Liver (tissue), 3 donors: ENCODE measurements at regions not wholly inside any gene's neighbourhood (a gene's known extent, or its start where the extent isn't known, plus 50 kb on each side); places are given as distances from the start of the nearest gene placed in this dataset.

ENCODE experiments used
- CTCF ChIP-seq: fragments of 150-350 bp; IDR thresholded peaks from 2 replicates; pipeline ENCODE4 v1.5.1; 2017; ENCODE audit warnings: improper control_type of control experiment, low read depth, low read length; ENCODE audit not compliant: missing input control
- FOXA2 ChIP-seq: IDR thresholded peaks from 2 replicates; pipeline ENCODE4 v1.6.1; 2016; ENCODE audit warnings: antibody characterized with exemption
- GABPA ChIP-seq, 2 donors: IDR thresholded peaks in 1 of 2; conservative IDR thresholded peaks in 1 of 2; 2 replicates each; pipeline ENCODE4 v1.6.1; 2016; ENCODE audit warnings: antibody characterized with exemption in 2 of 2, mild to moderate bottlenecking in 1 of 2, moderate library complexity in 1 of 2
- MAX ChIP-seq: IDR thresholded peaks from 2 replicates; pipeline ENCODE4 v1.6.1; 2016; ENCODE audit warnings: antibody characterized with exemption
- RAD21 ChIP-seq, 2 donors: IDR thresholded peaks; 2 replicates each; pipeline ENCODE4 v1.6.1; 2016; ENCODE audit warnings: antibody characterized with exemption in 2 of 2, mild to moderate bottlenecking in 2 of 2
- RXRA ChIP-seq, 2 donors: IDR thresholded peaks; 2 replicates each; pipeline ENCODE4 v1.6.1; 2017 to 2018; ENCODE audit warnings: antibody characterized with exemption in 2 of 2, mild to moderate bottlenecking in 1 of 2
- SP1 ChIP-seq: IDR thresholded peaks from 2 replicates; pipeline ENCODE4 v1.6.1; 2018; ENCODE audit warnings: antibody characterized with exemption, mild to moderate bottlenecking
- TAF1 ChIP-seq: conservative IDR thresholded peaks from 2 replicates; pipeline ENCODE4 v1.6.1; 2016; ENCODE audit warnings: antibody characterized with exemption, mild to moderate bottlenecking
- ZBTB33 ChIP-seq: IDR thresholded peaks from 2 replicates; pipeline ENCODE4 v1.6.1; 2016; ENCODE audit warnings: antibody characterized with exemption
- donor health status: healthy.
- donor health status: healthy.

- TF ChIP-seq RAD21 (IDR thresholded peaks at IDR 0.05) (no peak), TAF1 (no peak), CTCF (no peak), RXRA (IDR thresholded peaks at IDR 0.05) (no peak), SP1 (no peak), FOXA2 (no peak), MAX (no peak), GABPA (IDR thresholded peaks at IDR 0.05 in 1 of 2, conservative IDR thresholded peaks at IDR 0.05 in 1 of 2) (no peak), ZBTB33 (no peak)
These were observed 266.1 kb downstream of the SMARCA2 start for GRCh38 chr9:2281031-2281802.
